ENCODE measurements at regions not wholly inside any gene's neighbourhood (a gene's known extent, or its start where the extent isn't known, plus 50 kb on each side); places are given as distances from the start of the nearest gene placed in this dataset.

DNA sequence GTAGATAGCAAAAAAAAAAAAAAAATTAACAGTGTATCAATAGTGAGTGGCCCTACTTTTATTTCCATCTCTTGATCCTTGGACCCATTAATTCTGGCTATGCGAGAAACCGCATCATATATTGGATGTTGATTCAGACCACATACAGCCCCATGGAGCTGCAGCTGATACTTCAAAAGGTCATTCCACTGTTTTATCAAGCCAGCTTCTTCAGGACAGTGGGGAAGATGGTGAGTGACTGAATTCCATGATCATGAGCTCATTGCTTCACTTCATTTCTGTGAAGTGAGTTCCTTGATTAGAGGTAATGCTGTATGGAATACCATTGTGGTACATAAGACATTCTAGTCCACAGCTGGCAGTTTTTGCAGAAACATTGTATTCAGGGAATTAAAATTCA, 222.9 kb upstream of the MEF2C start:
- no peak for DNase-seq

DNA sequence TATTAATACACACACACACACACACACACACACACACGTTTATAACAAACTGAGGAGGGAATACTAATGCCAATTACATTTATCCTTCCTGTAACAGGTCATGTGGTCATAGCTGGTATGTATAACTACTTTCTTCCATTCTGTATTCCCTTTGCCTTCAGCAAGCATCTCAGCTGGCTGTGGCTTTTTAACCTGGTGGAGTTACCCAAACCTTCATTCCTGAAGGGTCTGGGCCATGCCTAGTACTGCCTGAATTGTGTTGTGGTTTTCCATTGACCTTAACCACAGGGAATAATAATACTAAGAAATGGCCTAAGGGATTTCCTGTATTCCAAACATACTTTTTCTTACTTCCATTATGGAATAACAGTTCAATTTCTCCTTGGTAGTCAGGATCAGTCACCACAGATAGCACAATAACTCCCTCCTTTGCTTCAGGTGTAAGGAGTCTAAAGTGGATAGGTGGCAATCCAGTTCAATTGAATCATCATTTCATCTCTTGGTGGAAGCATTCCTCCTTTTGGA, 222.2 kb upstream of the MEF2C start:
- DNase-seq = no peak

DNA sequence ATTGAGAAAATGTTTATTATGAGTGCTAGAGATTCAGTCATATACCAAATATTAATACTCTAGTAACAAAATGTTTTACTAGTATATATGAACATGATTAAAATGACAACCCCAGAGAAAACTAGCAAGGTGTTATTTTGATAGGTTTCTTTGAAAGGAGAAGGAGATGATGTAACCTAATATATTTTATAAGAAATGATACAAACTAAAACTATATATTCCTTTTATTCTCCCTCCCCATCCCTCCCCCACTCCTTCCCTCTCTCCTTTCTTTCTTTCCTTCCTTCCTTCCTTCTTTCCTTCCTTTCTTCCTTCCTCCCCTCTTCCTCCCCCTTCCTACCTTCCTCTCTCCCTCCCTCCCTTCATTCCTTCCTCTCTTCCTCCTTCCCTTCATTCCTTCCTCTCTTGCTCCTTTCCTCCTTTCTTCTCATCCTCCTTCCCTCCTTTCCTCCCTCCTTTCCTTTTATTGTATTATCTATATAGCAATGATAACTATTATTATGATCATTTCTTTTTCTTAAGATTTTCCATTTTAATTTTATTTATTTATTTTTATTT, 215.3 kb upstream of the MEF2C start:
- DNase-seq = no peak

DNA sequence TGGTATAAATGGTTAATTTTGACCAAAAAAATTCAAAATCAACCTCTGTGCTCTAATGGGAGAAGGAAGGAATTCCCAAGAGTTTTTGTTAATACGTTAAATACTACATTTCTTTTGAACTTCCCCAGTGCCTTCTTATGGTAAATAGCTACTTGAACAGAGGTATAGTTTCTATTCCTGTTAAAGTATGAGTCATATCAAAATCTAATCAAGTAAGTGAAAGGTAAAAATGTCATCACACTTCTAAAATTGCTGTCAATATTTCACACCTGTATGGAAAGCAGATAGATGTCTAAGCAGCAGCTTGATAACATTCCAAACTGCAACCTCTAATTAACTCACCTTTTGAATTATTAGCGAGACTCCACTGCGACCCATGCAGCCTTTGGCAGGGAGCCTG, 214.1 kb upstream of the MEF2C start:
- DNase-seq = no peak

DNA sequence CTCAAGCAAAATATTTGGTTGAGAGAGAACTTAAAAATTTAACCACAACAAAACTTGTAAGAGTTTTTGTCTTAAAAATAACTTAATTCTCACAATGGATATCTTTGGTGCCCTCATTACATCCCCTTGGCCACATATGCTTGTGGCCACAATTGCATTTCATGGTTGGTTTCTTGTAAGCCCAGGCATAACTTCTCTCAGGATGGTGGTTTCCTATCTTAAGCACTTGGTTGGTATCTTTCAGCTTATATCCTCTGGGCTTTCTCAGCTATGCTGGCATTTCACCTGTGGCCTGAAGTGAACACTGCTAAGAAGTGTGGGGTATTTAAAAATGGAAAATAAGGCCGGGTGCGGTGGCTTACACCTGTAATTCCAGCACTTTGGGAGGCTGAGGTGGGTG, 212.4 kb upstream of the MEF2C start:
- DNase-seq = no peak

DNA sequence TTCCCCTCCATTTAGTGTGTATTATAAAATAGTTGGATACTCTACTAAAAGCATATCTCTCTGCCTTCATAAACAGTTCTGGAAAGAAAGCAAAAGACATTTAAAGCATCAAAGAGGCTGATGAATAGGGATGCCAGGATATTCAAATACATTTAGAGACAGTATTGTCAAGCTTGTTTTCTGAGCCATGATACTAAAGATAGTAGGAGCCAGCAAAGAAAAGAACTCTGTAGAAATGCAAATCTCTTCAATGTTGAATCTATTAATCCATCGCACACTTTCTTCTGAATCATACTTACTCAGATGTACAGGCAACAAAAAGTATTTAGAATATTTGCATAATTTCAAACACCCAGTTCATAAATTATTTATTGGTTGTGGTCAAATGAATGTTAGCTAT, 207.1 kb upstream of the MEF2C start:
- no peak for DNase-seq

DNA sequence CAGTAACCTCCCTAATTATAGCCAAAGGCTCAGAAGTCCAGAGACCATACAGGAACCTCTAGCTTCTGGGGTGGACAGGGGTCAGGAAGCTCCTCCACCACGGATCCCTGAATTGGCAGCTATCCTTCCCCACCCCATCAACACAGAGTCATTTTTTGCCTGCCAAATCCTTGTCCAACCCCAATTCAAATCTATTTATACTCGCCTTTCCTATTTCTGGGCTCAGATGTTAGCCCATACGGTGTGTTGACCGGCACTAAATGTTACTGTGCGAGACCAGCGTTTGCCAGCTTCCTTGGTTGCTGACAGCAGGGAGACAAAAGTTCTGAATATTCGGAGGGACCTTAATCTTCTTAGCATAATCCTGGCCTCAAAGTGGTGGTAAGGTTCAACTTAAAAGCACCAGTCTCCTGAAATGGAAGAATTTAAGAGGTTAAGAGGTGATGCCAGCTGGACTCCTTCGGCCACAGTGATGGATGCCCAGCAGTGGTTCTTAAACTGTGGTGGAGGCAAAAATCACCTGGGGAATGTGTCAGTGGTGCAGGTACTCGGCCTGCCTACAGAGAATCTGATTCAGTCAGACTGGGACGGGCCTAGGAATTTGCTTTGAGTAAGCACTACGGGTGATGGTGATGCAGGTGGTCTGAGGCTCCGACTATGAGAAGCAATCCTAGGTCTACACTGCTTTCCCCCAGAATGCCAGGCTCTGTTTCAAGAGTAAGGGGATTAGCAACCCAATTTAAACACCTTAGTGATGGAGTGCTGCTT, 204.8 kb upstream of the MEF2C start:
- DNase-seq = no peak

DNA sequence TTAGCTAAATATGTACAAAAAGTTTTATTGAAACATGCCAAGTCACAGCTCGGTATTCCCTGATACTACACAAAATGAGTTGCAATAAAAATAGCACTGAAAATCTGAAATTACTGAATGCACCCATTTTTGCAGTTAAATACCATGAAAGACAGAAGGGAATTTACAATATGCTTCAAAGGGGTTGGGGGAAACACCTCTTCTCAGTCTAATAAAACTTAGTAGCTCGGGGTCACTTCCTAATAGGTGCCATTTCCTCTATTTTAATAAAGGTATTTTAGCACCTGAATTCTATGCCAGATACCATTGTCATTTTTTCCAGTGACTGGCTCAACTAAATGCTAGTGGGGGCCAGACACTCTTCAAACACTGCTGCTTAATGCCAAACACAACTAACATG, 204.1 kb upstream of the MEF2C start:
- DNase-seq = no peak

DNA sequence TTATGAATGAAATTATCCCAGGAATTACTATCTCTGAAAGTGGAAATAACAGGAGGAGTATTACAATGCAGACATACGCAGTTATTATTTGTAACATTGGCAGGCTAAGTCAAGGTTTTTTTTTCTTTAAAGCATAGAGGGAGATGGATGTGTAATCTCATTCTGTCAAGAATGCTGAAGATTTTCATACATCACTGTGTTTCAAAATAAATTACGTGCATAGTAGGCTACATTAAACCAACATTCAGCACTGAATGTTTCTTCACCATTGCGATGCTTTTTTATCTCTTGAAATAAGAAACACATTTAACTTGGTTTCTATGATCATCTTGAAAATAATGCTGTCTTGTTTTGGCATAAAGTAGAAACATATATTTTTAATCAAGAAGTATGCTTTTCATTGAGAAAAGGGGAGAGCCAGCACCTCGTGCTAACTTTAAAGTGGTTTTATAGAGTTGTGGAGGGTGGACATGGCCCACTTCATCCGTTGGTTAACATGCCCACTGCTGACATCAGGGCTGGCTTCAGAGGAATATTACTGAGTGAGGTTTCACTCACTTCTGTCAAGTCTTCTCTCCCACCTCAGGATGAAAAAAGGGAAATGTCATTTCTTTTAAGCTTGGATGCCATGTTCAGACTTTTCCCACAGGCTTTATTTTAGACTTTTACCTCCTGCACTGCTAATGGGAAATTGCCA, 203.6 kb upstream of the MEF2C start:
- no peak for DNase-seq

DNA sequence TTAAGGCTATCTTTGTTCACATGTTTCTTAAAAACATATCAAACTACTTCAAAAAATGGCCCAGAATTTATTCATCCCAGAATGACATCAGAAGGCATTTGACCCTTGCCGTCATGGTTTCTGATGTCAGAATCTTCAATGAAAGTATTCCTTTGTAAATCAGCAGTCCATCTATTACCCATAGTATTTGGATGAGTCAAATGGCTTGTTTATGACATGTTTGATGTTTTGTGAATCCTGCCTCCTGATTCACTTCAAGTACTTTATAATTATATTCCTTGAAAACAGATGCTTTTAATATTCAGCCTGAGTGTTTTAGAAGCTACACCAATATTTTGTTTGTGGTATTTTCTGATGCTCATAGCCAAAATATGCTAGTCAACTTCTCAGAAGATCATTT, 200.8 kb upstream of the MEF2C start:
- DNase-seq = no peak

DNA sequence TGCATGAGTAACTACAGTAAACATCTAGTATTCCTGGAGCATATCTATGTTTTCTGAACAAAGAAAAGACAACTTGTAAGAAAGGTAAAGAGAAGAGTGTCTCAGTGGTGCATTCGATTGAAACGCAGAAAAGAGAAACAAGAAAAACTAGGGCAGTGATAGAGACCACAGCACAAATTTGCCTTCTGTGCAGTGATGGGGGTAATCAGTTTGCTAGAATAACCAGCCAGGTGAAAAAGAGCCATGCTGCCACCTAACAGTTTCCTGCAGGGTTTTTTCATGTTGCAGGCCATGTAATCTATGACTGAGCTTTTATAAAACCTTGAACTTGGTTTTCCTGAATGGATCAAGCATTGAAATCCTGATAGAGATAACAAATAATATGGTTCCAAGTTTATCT, 198.4 kb upstream of the MEF2C start:
- no peak for DNase-seq

DNA sequence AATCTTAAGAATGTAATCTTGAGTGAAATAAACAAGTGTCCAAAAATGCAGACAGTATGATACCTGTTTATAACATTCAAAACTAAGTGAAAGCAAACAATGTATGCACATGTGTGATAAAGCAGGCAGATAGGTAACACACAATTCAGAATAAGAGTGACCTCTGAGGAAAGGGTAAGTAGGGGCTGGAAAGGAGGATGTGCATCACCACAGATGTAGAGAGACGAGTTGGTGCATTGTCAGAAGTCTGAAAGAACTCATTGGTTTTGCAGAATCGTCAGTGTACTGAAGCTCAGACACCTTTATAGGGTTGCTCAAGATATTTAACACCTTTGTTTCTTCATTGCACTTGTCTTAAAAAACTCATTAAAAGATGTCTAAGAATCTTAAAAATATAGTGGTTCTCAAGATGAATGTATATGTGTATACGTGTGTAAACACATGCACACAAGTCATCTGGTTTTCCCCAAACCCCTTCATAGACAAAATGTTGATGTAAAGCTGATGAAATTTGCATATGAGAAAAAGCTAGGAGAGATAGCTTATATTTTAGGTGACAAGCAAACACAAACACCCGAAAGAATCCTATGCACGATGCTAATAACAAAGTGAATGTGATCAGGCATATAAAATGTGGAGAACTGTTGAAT, 197.6 kb upstream of the MEF2C start:
- DNase-seq = no peak

DNA sequence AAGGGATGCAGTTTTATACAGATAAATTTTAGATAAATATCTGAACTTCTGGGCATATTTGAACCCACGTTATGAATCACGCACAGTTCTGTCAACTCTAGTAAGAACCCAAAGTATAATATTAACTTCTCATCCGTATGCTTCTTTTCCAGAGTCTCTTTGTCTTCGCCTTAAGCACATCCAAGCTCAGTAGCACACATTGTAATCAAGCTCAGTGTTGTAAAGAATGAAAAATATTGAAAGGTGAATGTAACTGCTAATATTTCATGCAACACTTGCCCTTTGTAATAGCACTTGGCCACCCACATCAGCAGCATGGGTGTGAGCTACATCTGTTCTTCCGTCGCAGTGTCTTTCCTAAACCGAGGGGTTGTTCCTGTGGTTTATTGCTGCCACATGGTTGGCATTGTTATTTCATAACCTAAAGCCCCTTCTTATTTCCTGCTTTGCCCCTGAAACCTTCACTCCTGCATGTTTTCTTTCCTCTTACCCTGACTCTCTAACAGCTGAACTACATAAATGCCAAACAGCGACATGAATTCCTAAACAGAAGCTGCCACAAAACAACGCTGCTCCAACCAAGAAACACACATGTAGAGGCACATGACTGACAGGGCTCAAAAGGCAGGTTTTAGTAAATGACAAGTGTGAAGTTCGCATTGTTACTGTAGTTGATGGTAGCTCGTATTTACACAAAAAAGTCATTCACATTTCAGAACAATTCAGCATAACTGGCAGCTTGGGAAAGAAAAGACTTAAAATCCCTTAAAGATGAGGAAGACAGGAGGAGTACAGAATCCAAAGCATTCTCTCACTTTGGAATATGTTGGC, 190.1 kb upstream of the MEF2C start:
- no peak for DNase-seq

DNA sequence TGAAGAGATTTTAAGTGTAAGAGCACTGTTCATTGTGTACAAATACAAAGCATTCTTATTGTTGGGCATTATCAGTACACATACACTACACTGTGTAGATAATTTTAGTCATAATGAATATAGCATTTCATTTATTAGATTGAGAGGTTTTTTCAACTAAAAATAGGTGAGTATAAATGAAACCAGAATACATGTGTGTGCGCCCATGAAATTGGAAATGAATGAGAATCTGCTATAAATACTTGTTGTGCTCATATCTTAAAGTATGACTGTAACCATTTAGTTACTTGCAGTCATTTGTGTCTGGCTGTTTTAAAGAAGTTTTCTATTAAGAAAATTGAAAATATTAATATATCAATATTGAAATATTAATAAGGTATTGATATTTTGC, 189.0 kb upstream of the MEF2C start:
- DNase-seq = no peak

DNA sequence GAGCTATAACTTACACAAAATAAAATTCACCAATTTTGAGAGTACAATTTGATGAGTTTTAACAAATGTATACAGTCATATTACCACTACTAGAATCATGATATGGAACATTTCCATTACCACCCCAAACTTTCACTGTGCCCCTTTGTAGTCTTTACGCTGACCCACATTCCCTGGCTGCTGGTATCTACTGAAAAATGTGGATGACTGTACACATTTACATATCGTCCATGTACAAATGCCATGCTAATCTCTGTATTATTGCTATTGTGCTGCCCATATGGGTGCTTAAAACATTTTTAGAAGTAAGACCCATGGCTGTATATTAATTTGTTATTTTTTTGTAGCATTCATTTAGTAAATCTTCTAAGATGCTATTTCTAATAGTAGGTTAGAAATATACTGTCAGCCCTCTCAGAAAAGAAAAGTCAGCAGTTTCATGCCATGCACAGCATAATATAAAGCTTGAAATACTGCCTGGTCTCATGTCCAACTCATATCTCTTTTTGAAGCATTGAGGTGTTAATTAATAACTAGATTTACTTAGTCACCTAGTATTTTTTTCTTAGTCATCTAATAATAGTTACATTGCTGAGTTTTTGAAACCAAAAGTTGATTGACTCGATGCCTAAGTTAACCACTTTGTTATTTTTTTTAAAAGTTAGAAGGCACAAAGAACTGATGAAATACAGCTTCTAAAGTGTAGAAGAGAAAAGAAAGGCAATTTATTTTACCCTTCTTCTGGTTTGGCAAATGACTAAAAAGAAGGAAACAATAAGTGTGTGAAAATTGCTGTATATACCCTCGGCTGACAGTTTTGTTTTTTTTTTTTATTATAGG, 188.3 kb upstream of the MEF2C start:
- no peak for DNase-seq

DNA sequence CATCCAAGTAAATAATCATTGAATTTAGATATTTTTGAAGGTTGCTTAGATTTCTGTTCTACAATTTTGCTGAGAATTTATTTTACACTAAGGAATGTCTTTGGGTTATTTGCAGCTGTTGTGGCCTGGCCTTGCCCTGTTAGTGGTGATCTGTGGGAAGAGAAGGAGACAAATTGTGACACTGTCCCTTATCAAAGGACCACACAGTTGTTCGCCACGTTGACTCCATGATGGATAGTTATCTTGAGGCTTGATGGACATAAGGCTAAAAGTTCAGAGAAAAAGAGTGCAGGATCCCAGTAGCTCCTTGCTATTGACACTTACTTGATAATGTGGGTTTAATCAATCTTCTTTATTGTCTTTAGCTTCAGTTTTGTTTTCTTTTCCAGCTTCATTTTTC, 186.6 kb upstream of the MEF2C start:
- DNase-seq = no peak

DNA sequence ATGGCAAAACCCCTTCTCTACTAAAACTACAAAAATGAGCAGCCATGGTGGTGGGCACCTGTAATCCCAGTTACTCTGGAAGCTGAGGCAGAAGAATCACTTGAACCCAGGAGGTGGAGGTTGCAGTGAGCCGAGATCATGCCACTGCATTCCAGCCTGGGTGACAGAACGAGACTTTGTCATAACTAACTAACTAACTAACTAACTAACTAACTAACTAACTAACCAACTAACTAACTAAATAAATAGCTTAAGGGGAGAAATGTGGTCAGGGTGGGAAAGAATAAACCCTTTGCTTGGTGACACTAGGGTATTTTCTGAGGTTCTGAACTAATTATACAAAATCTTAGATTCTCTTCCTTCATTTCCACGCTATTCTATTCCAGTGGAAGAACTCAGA, 184.4 kb upstream of the MEF2C start:
- no peak for DNase-seq

DNA sequence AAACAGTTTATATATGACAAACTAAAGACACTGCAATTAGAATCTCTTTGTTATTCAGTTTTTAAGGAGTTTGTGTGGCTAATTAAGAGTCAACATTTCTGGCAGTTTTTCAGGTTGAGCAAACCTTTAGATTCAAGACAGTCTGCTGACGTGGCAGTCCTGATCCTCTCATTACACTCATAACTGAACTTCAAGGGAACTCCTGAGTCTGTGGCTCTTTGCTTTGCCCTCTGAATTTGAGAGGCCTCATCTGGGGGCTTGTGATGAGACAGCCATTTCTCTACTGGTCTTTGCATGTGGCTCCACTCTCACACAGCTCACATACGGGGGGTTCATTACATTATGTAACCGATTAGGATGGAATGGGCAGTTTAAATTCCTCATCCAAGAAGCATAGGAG, 182.9 kb upstream of the MEF2C start:
- DNase-seq = peak; percentile 18

DNA sequence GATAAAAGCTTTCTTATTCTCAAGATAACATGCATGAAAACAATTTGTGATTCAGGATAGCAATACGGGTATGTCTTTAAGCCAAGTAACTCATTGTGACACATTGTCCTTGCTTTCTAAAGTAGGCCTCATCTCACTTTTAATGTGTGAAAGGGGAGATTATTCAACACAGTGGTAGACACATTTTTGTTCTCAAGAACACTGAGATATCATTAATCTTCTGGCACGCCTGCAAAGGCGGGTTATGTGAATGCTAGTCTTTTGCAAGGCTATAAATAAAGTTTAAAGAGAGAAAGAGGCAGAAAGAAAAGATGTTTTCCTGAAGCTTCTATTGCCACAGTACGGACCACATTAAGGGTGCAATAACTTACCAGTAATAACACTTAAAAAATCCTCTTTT, 181.8 kb upstream of the MEF2C start:
- no peak for DNase-seq

DNA sequence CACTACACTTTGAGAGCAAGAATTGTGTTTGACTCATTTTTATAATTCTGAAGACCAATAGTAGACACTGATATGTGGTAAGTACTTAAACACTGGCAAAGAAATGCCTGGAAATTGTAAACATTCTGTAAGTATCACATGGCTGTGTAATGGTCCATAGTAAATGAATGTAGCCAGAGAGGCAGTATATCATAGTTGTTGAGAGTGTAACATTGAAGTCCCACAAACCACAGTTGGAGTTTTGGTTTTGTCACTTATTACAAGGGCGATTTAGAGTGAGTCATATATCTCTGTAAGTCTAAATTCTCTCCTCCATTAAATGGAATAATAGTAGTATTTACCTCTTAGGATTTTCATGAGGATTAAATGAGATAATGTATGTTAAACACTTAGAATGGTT, 181.1 kb upstream of the MEF2C start:
- no peak for DNase-seq

DNA sequence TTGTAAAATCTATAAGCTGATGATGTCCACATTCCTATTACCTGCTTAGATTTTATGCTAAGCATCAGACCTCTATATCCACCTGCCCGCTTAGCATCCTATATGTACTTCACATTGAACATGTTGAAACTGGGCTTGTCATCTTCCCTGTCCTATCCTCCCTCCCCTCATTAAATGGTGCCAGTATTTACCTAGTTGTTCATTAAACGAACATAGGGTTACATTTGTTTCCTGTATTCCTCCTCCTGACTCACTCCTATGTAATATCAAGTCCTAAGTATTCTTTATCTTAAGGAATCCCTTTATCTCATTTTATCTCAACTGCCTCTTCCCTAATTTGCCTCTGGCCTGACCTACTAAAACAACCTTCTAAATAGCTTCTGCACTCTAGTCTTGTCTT, 177.8 kb upstream of the MEF2C start:
- no peak for DNase-seq

DNA sequence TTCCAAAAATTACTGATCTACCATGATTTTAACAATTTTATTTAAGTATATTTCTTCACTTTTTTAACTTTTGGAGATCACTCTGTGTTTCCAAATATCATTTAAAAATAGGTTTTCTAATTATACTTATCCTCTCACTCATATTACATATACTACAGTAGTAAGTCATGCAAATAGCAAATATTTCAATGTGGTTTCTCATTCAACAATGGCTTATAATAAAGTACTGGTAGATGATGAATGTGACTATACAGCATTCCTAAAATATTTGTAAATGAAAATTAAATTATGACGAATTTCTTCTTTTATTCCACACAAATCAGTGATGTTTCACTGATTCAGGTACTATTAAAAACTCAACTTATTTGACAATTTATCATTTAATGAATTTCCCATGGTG, 176.3 kb upstream of the MEF2C start:
- no peak for DNase-seq

Data from eye (tissue), 1 donor.